Thoracic aorta (tissue), 2 donors: ENCODE measurements at regions not wholly inside any gene's neighbourhood (a gene's known extent, or its start where the extent isn't known, plus 50 kb on each side); places are given as distances from the start of the nearest gene placed in this dataset.
"Not testable (repeated sequence)": the region's sequence is repeated elsewhere in the genome, so short reads cannot be mapped to it uniquely, and the experiment has no call there.

Source experiments
- ATAC-seq: fragments of 150-250 bp; one replicate; pipeline ENCODE4 v1.8.0; 2017; ENCODE audit warnings: low read depth; ENCODE audit not compliant: insufficient number of reproducible peaks, low FRiP score
- DNase-seq: peaks from one replicate; pipeline ENCODE4 v3.0.0-alpha.2; 2020; ENCODE audit warnings: low spot score
- H3K27ac ChIP-seq, 2 donors: fragments of 200-600 bp; sonication (generic); 1 replicate in 1 of 2; 2 replicates in 1 of 2; pipeline ENCODE4 v1.5.1; 2016; ENCODE audit warnings: mild to moderate bottlenecking in 2 of 2, moderate library complexity in 2 of 2
- H3K27me3 ChIP-seq: fragments of 200-600 bp; sonication (generic); replicated peaks from 2 replicates; pipeline ENCODE4 v1.6.0; 2016; ENCODE audit warnings: mild to moderate bottlenecking; ENCODE audit not compliant: insufficient read depth
- H3K36me3 ChIP-seq: fragments of 200-600 bp; sonication (generic); one replicate; pipeline ENCODE4 v1.5.1; 2016
- H3K4me1 ChIP-seq, 2 donors: fragments of 200-600 bp; sonication (generic); 1 replicate in 1 of 2; 2 replicates in 1 of 2; pipeline versions ENCODE4 v1.5.1 to v1.6.0; 2016; ENCODE audit warnings: low read depth in 2 of 2, mild to moderate bottlenecking in 1 of 2; ENCODE audit not compliant: control insufficient read depth in 1 of 2
- H3K4me3 ChIP-seq: fragments of 200-600 bp; sonication (generic); 2 replicates; pipeline ENCODE4 v1.5.1; 2016; ENCODE audit warnings: mild to moderate bottlenecking
- H3K9me3 ChIP-seq: fragments of 200-600 bp; sonication (generic); 2 replicates; pipeline ENCODE4 v1.5.1; 2016
- TF ChIP-seq, protein P1 (sequence below): fragments of 200-600 bp; sonication (generic); IDR thresholded peaks from one replicate; pipeline ENCODE4 v1.5.1; 2019; ENCODE audit warnings: antibody characterized with exemption

DNA sequence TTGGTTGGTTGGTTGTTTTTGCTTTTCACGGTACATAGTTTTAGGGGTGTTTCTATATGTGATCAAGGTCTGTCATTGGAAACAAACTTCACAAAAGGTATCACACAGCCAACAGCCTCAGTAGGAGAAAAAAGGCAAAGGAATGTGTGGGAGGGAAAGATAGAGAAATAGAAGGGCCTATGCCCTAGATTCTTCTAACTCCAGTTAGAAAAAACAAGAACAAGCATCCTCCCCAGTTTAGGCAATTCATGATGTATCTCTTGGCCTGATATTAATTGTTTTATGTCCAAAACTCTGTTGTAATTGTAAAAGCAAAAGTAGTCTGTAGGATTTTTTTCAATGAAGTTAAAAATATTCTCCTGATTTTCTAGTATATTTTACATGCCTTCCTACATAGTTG is 192.4 kb upstream of the EDNRA start:
- Histone ChIP-seq H3K9me3 (no peaks in the 10 kb centered on the region), H3K4me3 (no peak overlapping the region), H3K4me1 (no peaks in the 10 kb centered on the region), H3K27me3 (no peaks in the 10 kb centered on the region), H3K27ac (no peak overlapping the region), H3K36me3 (no peaks in the 10 kb centered on the region)
- TF ChIP-seq, protein P1, sequence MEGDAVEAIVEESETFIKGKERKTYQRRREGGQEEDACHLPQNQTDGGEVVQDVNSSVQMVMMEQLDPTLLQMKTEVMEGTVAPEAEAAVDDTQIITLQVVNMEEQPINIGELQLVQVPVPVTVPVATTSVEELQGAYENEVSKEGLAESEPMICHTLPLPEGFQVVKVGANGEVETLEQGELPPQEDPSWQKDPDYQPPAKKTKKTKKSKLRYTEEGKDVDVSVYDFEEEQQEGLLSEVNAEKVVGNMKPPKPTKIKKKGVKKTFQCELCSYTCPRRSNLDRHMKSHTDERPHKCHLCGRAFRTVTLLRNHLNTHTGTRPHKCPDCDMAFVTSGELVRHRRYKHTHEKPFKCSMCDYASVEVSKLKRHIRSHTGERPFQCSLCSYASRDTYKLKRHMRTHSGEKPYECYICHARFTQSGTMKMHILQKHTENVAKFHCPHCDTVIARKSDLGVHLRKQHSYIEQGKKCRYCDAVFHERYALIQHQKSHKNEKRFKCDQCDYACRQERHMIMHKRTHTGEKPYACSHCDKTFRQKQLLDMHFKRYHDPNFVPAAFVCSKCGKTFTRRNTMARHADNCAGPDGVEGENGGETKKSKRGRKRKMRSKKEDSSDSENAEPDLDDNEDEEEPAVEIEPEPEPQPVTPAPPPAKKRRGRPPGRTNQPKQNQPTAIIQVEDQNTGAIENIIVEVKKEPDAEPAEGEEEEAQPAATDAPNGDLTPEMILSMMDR: no peak
- DNase-seq (no peak), ATAC-seq (no peak)

DNA sequence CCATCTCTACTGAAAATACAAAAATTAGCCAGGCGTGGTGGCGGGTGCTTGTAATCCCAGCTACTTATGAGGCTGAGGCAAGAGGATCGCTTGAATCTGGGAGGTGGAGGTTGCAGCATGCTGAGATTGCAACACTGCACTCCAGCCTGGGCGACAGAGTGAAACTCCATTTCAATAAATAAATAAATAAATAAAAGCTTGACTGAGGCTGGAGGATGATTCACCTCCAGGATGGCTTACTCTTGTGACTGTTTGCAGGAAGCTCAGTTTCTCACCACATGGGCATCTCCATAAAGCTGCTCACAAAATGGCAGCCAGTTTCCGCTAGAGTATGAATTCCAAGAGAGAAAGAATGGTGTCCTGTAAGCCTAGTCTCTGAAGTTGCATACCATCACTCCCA is 191.7 kb upstream of the EDNRA start:
- Histone ChIP-seq H3K9me3 (no peaks in the 10 kb centered on the region), H3K4me3 (no peak overlapping the region), H3K27me3 (no peaks in the 10 kb centered on the region), H3K4me1 (no peaks in the 10 kb centered on the region), H3K36me3 (no peaks in the 10 kb centered on the region), H3K27ac (no peak overlapping the region)
- DNase-seq: no peak
- TF ChIP-seq, protein P1: no peak
- ATAC-seq: no peak

GRCh38 chr4:147292604-147293313 is 188.1 kb upstream of the EDNRA start:
- not testable (repeated sequence) for DNase-seq, H3K4me3 ChIP-seq, H3K27ac ChIP-seq, H3K27me3 ChIP-seq, H3K9me3 ChIP-seq, ATAC-seq, H3K4me1 ChIP-seq, H3K36me3 ChIP-seq

- not testable (repeated sequence) for DNase-seq, H3K27me3 ChIP-seq, H3K4me3 ChIP-seq, ATAC-seq, H3K4me1 ChIP-seq, H3K9me3 ChIP-seq, H3K27ac ChIP-seq, H3K36me3 ChIP-seq
Observed at GRCh38 chr4:147293314-147293677, 187.6 kb upstream of the EDNRA start.

- no peak overlapping the region for H3K4me3 ChIP-seq
- no peak for ATAC-seq
- no peak for DNase-seq
- no peak overlapping the region for H3K27ac ChIP-seq
- H3K9me3 ChIP-seq: no peaks in the 10 kb centered on the region
- H3K27me3 ChIP-seq: no peaks in the 10 kb centered on the region
- TF ChIP-seq, protein P1: no peak
- no peaks in the 10 kb centered on the region for H3K36me3 ChIP-seq
- H3K4me1 ChIP-seq: no peaks in the 10 kb centered on the region
Observed at GRCh38 chr4:147299205-147299604, 181.7 kb upstream of the EDNRA start.

GRCh38 chr4:147303174-147303872 is 177.6 kb upstream of the EDNRA start:
- Histone ChIP-seq H3K27ac (no peak overlapping the region), H3K4me3 (no peak overlapping the region), H3K36me3 (no peaks in the 10 kb centered on the region), H3K27me3 (no peaks in the 10 kb centered on the region), H3K9me3 (no peaks in the 10 kb centered on the region), H3K4me1 (no peaks in the 10 kb centered on the region)
- no peak for ATAC-seq
- TF ChIP-seq, protein P1: no peak
- DNase-seq: no peak
